ENCODE measurements at regions not wholly inside any gene's neighbourhood (a gene's known extent, or its start where the extent isn't known, plus 50 kb on each side); places are given as distances from the start of the nearest gene placed in this dataset.

- Histone ChIP-seq H2BK5ac (ENCODE audit: insufficient read length, low read length) (no peak overlapping the region), H3K4me2 (ENCODE audit: insufficient read depth, insufficient read length, low read length) (no peak overlapping the region), H2BK120ac (ENCODE audit: low read depth, low read length, poor library complexity, severe bottlenecking) (no peak overlapping the region), H2BK15ac (ENCODE audit: low read depth, low read length) (no peak overlapping the region), H3K23me2 (ENCODE audit: insufficient read length, low read depth, low read length, poor library complexity, severe bottlenecking) (no peaks in the 10 kb centered on the region), H2BK12ac (ENCODE audit: insufficient read length, low read depth, low read length) (no peak overlapping the region), H4K5ac (ENCODE audit: insufficient read length, low read depth, low read length) (no peak overlapping the region), H3K56ac (ENCODE audit: insufficient read length, low read depth, low read length) (no peak overlapping the region), H2AK5ac (ENCODE audit: insufficient read length, low read length) (no peak overlapping the region), H2BK20ac (ENCODE audit: low read depth, low read length, poor library complexity, severe bottlenecking) (no peak overlapping the region), H3K79me2 (ENCODE audit: insufficient read depth, low read length) (no peaks in the 10 kb centered on the region), H2AFZ (ENCODE audit: low read length) (no peak overlapping the region), H3T11ph (ENCODE audit: low read length) (no peak overlapping the region), H3K4me1 (ENCODE audit: insufficient read depth, low read length) (no peaks in the 10 kb centered on the region), H3K9ac (ENCODE audit: extremely low read depth, insufficient read length, low read length) (no peak overlapping the region), H3K27me3 (ENCODE audit: insufficient read depth, low read length) (no peaks in the 10 kb centered on the region), H4K8ac (replicated peaks; ENCODE audit: insufficient read length, low read depth, low read length) (no peak overlapping the region), H3K79me1 (ENCODE audit: insufficient read depth, low read depth, low read length, poor library complexity, severe bottlenecking) (no peaks in the 10 kb centered on the region), H3K27ac (ENCODE audit: insufficient read length, low read depth, low read length) (no peak overlapping the region), H3K4ac (ENCODE audit: low read depth, low read length) (no peak overlapping the region), H3K9me3 (ENCODE audit: control insufficient read depth, low read depth, low read length) (no peaks in the 10 kb centered on the region), H3K18ac (ENCODE audit: insufficient read length, low read depth, low read length) (no peak overlapping the region), H3K23ac (ENCODE audit: insufficient read length, low read depth, low read length) (no peak overlapping the region), H4K20me1 (ENCODE audit: control insufficient read depth, insufficient read depth, insufficient read length) (no peaks in the 10 kb centered on the region), H4K91ac (ENCODE audit: insufficient read length, low read depth, low read length) (no peak overlapping the region), H3K14ac (ENCODE audit: insufficient read depth, low read length) (no peak overlapping the region)
- H3K4me3 Mint-ChIP-seq, result no peak overlapping the region
- H3K27me3 Mint-ChIP-seq (ENCODE audit: low read depth), result no peaks in the 10 kb centered on the region; the same call in 1 of the 2 replicates
- H3K36me3 Mint-ChIP-seq (ENCODE audit: insufficient read depth in 1 of 3, low read depth in 3 of 3), result no peaks in the 10 kb centered on the region
- H3K4me1 Mint-ChIP-seq, result peaks cover 13 to 18% of the 10 kb centered on the region in 2 experiments
- H3K9me3 Mint-ChIP-seq, result no peaks in the 10 kb centered on the region; a peak in 1 of 5 replicates
- DNase-seq, result no peak
- H3K27ac Mint-ChIP-seq, result no peak overlapping the region
- TF ChIP-seq CTCF (conservative IDR thresholded peaks at IDR 0.05), result no peak
- no CpG with 5 or more reads among the region's 4 CpGs for WGBS (ENCODE audit: extremely low coverage, insufficient read length, low lambda C conversion rate)
Measured at GRCh38 chr6:71031912-71032311, 75.1 kb upstream of the B3GAT2 start.
